SKM-1 (cell line): ENCODE measurements at regions not wholly inside any gene's neighbourhood (a gene's known extent, or its start where the extent isn't known, plus 50 kb on each side); places are given as distances from the start of the nearest gene placed in this dataset.
"Not testable (repeated sequence)": the region's sequence is repeated elsewhere in the genome, so short reads cannot be mapped to it uniquely, and the experiment has no call there.

Experiments
- DNase-seq: peaks from one replicate; lab custom pipeline; 2025; ENCODE audit not compliant: unreplicated experiment; lab: John Stamatoyannopoulos, UW

DNA sequence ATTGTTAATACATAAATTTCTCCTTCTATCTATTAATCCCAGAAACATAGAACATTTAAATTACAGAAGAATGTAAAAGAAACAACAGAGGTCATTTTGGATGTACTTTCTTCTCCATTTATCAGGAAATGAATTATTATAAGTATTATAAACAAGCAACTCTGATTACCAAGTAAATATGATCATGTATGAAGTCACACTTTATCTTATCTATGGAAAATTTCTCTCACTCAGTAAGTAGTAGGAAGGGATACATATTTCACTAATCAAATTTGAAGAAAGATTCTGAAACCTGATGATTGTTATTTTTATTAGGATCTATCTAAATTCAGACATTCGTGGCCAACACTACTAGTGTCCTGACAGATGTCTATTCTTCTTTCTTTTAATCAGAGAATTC is 770.7 kb downstream of the LTN1 start:
- no peak for DNase-seq

DNA sequence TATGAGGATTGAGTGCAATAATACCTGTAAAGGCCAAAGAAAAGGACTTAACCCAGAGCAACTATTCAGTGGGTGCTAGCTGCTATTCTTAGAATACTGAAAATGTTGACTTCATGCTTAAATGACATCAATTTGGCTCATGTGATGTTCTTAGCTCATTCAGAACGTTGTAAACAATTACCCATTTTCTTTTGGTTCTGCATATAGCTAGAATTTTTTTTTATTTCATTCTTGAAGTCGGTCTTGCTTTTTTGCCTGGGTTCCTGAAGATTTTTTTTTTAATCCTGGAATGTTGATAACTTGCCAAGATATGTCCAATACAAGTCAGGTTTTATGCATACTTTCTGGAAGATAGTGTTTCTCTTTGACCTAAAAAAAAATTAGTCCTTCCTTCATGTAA is 772.0 kb downstream of the LTN1 start:
- no peak for DNase-seq

DNA sequence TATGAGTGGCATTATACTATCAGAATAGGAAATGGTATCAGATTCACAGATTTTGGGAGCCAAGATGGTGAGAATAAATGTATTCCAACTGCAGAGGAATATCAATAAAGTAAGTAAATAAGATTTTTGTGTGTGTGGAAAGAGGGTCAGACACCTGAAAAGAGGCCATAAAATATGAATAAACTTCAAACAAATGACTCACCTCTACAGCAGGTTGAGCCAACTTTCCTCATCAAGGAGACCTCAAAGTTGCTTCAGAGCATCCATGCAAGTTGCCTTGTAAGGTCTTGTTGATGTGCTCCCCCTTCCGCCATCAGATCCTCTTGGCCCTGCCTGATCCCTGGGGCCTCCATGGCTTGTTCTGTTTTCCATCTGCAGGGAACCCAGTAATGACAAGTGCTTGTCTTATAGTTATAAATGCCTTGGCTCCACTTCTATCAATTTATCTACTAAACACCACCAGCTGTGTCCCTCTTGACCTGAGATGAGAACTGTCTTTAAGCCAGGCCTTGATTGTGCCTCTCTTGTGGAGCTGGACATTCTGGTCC is 775.6 kb downstream of the LTN1 start:
- DNase-seq, result no peak

DNA sequence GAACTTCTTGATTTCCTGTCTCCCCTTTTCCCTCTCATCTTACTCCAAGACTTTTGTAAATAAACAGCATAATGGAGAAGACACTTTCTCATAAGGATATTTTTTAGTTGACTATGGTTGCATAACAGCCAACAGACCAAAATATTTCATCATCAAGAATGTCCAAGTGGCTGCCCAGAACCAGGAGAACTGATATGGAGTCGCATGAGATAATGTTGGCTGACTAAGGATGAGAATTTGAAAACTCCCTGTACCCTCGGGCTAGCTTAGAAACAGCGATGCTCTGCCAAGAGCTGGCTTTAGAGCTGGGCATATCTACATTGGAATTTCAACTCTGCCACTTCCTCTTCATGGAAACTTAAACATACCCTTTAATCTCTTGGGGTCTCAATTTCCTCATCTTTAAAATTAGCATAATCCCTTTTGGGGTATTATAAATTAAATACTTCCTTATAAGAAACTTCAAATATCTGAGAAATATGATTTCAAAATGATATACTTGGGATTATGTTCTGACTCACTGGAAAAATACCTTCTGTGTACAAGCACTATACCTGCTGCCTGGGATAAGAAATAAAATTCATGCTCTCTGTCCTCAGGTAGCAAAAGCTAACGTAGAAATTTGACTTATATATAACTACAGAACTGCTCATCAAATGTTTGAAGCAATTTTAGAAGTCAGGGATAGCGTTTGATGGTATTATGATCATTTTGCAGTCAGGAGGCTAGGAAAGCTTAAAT is 777.3 kb downstream of the LTN1 start:
- DNase-seq, result no peak

DNA sequence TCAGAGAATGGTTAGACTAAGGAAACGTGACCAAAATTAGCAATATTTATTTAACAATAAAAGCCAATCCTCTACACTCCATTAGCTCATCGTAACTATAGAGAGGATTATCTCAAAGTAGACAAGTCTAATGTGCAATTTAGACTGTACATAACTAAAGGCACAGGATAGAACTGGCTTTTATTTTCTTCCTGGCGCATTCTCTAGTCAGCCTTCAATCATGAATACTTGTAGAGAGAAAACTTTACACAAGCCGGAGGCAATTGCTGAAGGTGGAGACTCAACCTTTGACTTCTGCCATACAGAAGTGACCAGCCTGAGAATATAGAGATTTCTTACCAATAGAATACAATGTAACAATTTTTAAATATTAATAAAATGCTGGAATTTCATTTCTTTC is 777.9 kb downstream of the LTN1 start:
- no peak for DNase-seq

DNA sequence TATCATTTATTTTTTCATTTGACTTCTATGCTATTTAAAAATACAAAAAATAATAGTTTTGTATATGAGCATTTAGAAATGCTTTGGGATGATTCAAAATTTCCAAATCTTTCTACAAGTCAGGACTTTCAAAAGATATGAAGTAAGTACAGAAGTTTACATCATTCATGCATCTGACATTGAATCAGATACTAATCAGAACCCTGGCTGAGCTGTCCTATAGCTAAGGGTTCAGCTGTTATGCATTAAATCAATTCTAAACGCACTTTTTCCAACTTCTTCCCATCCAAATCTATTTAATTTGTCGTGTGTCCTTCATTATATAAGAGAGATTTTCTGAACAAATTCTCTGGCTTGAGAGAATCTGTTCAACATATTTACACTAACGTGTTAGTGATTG is 779.4 kb downstream of the LTN1 start:
- no peak for DNase-seq

DNA sequence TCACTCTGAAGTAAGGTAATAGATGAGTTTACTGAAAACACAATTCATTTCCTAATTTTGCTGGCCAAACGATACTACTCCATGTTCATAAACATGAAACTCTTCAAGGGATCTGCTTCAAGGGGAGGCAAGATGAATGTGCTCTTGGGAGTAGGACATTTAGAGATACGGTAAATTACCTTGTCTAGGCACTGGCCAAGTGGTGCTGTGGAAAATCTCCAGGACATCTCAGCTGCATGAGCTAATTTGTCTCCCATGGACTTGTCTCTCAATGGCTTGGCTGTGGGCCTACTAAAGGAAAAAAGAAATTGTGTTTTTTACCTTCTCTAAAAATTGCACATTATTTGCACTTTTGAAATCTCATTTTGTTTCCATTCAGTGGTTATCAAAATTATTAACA is 780.6 kb downstream of the LTN1 start:
- DNase-seq, result no peak

DNA sequence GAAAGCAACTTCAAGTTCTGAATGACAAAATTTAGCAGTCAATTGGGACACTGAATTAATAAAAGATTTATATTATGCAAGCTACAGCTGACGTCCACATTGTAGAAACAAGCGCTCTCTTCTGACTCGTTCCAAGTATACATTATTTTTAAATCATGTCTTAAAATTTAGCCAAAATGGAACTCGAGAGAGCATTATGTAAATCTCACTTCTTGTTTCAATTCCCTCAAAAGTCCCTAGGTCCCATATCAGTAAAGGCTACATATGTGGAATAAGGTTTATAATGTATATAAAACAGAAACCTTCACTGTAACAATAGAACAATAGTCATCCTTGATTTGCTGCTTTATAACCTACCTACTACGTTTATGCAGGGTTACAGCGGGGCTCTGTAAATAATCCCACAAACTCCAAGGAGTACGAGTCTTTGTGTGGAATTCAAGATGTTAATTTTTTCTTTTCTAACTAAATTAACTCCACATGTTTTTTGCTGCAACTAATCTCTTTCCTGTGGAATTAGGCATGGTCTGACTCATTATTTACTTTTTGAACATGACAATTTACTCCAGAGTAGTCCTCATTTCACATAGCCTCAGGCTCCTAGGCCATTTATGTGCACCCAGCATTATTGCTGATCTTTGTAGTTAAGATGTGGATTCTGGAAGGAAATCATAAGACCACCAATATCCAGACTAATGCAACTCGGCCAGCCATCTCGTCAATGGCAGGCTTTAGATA is 785.1 kb downstream of the LTN1 start:
- DNase-seq, result no peak

DNA sequence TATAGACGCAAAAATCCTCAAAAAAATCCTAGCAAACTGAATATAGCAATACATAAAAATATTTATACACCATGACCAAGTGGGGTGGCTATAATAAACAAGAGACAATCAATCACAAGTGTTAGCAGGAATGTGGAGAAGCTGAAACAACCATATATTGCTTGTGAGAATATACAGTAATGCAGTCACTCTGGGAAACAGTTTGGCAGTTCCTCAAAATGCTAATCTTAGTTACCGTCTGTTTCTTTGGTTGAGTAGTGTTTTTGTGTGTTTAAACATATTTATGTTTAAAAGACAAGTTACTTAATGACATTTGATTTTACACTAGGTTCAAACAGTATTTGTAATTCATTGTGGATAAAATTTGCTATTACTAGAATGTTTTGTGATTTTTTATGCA is 792.0 kb downstream of the LTN1 start:
- DNase-seq, result no peak

DNA sequence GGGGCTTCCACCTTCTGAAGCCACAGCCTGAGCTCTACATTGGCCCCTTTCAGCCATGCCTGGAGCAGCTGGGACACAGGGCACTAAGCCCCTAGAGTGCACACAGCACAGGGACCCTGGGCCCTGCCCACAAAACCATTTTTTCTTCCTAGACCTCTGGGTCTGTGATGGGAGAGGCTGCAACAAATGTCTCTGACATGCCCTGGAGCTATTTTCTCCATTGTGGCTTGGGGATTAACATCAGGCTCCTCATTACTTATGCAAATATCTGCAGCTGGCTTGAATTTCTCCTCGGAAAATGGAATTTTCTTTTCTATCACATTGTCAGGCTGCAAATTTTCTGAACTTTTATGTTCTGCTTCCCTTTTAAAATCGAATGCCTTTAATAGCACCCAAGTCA is 795.7 kb downstream of the LTN1 start:
- DNase-seq, result no peak

DNA sequence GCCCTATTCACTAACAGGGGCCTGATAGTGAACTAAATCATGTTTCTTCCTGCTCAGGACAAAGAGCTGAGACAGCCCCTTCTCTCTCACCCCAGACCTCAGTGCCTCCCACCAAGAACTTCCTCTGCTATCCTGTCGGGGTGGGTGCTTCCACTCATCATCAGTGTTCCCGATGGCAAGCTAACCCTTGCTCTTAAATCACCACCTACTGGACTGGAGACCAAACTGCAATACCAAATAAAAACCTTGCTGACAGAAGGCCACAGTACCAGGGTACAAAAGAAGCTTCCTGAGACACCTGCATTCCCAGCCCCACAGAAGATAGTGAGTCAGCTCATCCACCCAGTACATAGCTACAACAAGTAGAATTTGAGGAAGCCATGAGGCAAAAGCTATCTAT is 799.5 kb downstream of the LTN1 start:
- DNase-seq, result no peak

DNA sequence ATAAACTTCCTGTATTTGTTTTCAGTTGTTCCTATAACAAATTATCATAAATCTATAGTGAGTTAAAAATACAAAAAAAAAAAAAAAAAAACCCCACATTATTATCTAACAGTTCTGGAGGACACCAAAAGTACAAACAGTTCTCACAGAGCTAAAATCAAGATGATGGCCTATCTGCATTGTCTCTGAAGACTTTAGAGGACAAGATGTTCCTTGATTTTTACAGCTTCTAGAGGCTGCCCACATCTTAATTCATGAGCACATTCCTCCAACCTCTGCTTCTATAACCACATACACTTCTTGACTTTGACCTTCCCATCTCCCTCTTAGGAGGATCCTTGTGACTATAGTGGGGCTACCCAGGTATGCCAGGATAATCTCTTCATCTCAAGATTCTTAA is 806.1 kb downstream of the LTN1 start:
- DNase-seq, result no peak

DNA sequence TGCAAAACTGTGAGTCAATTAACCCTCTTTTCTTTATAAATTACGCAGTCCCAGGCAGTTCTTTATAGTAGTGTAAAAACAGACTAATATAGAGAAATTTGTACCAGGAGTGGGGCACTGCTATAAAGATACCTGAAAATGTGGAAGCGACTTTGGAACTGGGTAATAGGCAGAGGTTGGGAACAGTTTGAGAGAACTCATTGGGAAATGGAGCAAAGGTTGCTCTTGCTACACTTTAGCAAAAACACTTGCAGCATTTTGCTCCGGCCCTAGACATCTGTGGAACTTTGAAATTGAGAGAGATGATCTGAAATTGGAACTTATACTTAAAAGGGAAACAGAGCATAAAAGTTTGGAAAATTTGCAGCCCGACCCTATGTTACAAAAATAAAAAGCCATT is 810.9 kb downstream of the LTN1 start:
- no peak for DNase-seq

DNA sequence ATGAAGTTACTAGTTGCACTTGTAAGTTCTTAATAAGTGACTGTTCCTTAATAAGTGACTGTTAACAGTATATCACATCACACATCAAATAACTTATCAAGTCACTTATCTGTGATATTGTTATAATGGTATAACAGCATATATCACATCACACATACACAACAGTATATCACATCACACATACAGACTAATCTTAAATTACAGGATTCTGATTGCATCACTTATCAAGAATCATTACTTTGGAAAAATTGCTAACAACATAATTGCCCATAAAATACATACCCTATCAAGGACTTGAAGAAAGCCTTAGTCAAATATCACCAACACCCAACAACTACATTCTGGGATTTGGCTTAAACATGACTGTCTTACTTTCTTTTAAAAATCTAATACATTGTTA is 813.5 kb downstream of the LTN1 start:
- no peak for DNase-seq

DNA sequence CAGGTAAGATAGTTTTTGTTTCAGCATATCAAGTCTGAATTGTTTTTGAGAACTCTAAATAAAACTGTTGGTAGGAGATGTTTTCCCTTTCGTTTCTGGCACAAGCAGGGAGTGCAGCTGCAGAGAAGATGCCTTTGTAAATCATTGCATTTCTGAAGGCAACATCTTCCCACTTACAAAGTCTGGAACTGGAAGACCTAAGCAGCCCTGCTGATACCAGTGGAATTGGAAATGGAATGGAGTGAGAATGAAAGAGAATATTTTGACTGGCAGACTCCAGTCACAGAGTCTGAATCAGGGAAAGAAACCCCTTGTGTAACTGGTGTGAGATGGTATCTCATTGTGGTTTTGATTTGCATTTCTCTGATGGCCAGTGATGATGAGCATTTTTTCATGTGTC is 815.6 kb downstream of the LTN1 start:
- no peak for DNase-seq

DNA sequence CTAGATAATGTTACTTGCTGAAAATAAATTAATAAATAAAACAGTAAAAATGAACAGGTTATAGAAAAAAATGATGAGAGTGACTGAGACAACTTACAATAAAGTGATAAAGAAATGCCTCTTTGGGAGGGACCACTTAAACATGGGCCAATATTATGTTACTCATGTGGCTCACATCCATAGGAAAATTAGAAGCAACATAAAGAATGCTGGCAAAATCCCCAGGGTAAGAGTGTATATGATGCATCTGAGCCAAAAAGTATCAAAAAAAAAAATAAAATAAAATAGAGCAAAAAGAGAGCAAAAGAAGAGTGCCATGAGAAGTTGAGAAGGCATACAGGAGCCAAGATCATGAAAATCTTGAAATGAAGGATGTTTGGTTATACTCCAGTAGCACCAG is 818.0 kb downstream of the LTN1 start:
- no peak for DNase-seq

DNA sequence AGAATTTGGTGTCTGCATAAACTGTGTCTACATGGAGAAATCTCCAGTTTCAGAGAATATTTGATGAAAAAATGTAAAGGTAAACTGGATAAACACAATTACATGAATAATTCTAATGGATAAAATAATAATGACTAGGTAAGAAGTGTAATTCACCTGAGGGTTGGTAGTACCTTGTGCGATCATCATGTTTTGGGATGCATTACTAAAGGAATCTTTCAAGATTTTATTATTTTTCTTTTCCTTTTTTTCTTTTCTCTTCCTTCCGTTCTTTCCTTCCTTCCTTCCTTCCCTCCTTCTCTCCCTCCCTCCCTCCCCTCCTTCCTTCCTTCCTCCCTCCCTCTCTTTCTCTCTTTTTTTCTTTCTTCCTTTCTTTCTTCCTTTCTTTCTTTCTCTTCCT is 818.7 kb downstream of the LTN1 start:
- DNase-seq, result no peak

DNA sequence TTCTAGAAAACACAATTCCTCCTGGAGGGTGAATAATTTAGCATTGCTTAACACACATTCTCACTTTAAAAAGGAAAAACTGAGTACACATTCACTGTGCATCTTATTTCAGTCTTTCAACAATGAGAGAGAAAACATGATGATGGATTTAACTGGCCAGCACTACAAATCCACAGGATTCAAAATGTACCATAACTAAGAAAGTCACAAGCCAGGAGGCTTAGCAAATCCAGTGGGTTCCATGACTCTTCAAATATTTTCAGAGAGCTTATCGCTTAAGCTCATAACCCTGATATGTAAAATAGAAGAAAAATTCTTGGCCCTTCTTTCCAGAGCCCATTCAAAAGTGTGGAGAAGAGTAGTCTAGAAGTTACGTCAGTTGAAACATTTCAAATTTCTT is 820.3 kb downstream of the LTN1 start:
- DNase-seq, result no peak

DNA sequence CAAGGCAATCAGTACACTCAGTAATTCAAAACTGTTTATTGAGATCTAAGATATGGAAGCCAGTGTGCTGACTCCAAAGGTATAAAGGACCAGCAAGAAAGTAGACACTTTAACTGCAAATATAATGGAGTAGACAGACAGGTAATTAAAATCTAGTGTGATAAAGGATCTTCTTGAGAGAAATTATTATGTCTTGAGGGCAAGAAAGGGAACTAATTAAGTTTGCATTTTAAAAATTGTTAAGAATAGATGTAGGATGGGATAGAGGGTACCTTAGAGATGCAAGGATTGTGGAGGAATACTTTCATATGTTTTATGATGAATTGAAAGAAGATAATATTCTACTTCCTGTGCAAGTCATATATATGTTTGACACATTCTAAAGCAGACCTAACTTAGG is 825.3 kb downstream of the LTN1 start:
- no peak for DNase-seq

DNA sequence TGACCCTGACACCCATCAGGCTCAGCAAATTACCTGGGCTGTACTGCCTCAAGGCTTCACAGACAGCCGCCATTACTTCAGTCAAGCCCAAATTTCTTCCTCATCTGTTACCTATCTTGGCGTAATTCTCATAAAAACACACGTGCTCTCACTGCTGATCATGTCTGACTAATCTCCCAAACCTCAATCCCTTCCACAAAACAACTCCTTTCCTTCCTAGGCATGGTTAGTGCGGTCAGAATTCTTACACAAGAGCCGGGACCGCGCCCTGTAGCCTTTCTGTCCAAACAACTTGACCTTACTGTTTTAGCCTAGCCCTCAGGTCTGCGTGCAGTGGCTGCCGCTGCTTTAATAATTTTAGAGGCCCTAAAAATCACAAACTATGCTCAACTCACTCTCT is 828.2 kb downstream of the LTN1 start:
- DNase-seq, result not testable (repeated sequence)

DNA sequence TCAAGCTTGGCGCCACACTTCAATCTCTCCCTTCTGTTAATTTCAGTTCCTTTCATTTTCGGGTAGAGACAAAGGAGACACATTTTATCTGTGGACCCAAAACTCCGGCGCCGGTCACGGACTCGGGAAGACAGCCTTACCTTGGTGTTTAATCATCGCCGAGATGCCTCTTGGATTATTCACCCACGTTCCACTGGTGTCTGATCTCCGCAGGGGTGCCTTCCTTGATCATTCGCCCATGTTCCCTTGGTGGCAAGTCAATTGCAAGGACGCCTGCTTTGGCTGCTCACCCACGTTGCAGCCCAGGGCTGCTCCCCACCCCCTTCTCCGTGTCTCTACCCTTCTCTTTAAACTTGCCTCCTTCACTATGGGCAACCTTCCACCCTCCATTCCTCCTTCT is 830.6 kb downstream of the LTN1 start:
- not testable (repeated sequence) for DNase-seq

DNA sequence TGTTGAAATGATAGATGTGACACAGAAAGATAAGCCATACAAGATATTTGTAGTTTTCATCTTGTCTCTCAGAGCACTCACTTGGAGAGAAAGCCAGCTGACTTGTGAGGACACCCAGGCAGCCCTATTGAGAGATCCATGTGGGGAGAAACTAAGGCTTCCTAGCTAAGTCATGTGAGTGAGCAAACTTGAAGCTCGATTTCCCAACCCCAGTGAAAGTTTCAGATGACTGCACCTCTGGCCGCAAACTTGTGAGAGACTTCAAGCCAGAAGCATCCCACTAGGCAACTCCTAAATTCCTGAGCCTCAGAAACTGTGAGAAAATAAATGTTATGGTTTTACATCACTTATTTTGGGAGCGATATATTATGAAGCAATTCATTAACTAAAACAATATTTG is 832.3 kb downstream of the LTN1 start:
- no peak for DNase-seq

DNA sequence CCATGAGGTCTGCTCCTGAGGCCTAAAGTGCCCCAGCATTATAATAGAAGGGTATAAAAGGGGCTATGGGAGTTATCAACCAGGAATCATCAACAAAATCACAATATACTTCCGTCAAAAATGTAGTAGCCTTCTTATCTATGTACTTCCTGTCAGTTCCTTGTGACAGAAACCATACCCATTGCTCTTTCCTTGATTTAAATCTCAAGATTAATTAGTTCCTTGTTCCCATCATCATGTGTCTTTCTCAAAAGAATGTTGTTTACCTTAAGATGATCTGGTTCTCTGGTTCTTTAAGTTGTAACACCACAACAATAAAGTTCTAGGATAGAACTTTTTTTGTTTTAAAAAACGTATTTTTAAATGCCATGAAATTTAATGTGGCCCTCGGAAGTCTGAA is 833.3 kb downstream of the LTN1 start:
- no peak for DNase-seq
